NCI-H82 (cell line): ENCODE measurements at regions not wholly inside any gene's neighbourhood (a gene's known extent, or its start where the extent isn't known, plus 50 kb on each side); places are given as distances from the start of the nearest gene placed in this dataset.

Source experiments
- DNase-seq: peaks from one replicate; lab custom pipeline; 2025; lab: John Stamatoyannopoulos, UW

DNA sequence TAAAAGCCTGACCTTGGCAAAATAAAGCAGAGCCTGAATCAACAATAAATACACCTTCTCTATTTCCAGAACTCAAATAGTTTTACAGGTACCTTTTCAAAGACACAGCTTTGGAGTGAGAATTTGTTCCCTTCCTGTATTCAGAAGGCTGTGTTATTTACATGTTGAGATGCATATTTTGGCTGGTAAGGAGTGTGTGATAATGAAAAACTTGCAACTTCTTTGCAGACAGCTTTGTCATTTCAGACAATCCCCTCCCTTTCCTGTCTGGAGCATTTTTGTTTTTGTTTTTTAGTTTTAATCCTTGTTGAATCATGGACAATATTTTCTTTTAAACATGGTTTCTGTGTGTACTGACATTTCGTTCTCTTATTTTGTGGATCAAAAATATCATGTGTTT, 493.8 kb downstream of the FAT4 start:
- no peak for DNase-seq

DNA sequence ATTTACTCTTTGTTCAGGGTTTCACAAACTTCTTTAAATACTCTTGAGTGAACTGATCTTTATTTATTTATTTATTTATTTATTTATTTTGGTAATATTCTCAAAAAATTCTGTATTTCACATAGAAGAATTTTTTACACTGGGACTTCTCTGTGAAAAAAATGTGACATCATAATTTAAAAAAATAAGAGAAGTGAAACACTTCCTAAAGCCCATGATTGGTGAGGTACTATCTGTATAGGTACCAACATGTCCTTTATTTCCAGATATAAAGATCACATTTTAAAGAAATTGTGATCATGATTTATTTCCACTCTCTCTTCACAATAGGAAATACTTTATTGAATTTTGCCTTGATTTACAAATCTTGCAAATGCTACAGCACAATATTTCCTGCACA, 497.1 kb downstream of the FAT4 start:
- DNase-seq, result no peak

DNA sequence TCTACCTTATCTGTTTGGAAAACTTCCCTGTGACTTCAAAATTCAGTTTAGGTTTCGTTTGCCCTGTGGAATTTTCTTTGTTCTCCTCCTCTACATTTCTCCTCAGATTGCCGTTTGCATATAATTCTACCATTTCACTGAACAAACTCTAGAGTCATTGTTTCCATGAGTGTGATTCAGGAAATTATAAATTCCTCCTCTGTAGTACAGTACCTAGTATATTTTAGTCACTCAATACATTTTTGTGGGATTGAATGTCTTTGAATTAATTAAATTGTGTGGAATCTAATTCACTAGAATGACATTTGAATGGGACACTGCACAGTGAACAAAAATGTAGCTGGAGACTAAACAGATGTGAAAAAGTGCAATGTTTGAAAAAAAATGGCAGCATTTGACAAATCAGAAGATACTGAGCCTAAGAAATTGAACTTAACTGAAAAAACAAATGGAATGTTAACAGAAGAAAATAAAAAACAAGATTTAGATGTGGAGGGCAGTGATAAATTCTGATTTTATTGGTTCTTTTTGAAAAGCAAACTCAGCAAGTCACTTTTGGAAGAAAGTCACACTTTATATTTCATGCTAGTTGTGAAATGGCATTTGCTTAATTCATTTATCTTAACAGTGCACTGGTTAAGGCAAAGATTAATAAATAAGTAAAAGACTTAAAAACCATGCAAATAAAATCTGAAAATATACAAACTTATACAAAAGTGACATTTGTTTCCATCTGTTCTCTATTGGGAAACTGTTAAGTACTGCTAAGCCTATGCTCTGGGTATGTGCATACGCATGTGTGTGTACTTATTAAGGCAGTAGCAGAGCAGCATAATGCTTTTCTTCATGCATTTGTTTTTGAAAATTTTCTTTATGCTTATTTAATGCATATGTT, 512.3 kb downstream of the FAT4 start:
- DNase-seq, result no peak

DNA sequence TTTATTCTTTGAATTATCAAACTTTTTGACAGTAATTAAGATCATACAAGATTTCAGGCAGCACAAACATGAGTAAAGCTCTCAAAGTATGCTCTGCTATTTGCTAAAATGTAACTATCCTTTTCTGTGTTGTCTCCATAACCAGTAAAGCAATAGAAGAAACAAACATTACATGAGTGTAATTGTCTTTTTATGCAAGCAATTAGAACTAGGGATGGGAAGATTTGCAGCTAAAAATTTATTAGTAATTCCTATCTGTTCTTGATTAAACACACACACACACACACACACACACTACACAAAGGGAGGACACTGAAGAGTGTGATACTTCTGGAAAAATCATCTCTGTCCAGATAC, 512.9 kb downstream of the FAT4 start:
- no peak for DNase-seq

DNA sequence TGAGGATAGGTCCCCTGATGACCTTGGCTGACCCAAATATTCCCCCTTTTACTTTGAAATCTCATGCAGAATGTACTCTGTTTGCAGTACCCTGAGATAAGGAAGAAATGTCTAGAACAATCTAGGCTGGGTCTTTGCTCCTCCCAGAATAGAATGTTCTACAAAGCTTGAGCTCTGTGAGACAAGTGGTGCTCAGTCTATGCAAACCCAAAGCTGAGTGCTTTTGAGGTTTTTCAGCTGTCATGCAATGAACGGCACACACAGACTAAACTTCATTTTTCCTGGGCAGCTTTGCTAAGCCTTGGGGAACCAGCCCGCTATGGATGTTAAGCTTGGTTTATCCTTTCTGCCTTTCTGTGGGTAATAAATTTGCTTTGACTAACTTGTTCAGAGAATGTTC, 513.6 kb downstream of the FAT4 start:
- DNase-seq, result no peak

DNA sequence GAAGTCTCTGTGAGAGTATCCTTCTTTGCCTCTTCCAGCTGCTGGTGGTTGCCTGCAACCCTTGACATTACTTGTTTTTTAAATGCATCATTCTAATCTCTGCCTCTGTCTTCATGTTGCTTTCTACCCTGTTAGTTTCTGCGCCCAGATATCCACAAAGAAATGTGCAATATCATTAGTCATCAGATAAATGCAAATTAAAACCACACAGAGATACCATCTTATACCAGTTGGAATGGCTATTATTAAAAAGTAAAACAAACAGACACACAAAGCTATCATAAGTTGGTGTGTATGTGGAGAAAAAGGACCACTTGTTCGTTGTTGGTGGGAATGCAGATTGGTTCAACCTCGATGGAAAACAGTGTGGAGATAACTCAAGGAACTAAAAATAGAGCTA, 517.4 kb downstream of the FAT4 start:
- DNase-seq, result no peak

DNA sequence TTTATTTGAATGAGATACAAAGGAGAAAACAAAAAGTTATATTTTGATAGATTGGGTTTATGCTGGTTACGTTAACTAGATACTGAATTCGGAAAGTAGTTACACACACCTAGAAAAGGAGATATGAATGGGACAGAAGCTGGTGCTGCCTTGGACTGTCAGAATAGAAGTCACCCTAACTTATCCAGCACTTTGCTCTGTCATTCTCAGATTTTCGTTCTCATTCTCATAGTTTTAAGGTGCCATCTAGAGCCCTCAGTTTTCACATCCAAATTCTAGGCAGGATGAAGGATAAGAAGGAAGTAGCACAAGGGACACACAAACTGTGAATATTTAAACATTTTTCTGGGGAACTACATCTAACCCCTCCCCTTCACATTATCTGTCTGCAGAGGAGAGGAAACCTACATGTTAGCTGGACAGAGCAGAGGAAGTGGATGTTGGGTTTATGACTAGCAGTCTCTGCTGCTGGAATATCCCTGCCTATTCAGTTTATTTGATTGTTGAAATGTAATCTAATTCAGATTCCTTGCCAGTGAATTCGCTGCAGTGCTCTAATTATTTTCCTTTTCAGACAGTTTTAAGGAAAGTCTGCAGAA, 521.9 kb downstream of the FAT4 start:
- DNase-seq, result no peak

DNA sequence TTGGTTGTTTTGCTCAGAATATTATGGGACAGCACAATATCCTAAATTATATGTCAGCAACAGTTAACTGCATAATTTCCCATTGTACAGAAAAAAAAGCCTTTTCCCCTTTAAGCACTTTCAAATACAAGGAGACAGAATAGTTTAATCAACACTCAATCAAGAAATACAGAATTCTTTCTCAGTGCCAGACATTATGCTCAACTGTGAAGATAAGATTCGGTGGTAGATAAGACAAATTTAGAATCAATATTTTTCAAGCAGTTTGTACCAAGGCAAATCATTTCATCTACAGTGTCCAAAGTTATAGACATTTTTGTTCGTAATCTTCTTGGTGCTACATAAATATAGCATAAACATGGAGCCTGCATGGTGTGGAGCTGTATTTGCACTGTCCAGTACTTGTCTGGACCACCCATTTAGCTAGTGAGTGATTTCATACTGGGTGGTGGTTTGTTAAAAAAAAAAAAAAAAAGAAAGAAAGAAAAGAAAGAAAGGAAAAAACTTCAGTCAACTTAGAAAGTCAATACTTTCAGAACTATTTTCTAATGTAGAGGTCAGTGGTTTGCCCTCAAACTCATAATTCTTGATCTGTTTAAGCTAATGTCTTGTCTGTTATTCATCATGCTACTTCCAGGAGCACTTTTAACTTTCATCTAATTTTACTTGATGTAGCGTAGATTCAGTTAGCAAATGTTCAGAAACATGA, 522.9 kb downstream of the FAT4 start:
- DNase-seq, result no peak

DNA sequence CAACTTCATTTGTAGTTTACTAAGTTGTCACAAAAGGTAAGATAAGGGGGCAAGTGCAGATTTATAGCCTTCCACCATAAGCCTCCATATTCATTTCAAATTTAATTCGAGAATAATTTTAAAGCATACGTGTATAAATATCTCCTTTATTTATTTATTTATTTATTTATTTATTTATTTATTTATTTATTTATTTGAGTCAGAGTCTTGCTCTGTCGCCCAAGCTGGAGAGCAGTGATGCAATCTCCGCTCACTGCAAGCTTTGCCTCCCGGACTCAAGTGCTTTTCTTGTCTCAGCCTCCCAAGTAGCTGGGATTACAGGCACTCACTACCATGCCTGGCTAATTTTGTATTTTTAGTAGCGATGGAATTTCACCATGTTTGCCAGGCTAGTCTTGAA, 523.4 kb downstream of the FAT4 start:
- DNase-seq, result no peak

DNA sequence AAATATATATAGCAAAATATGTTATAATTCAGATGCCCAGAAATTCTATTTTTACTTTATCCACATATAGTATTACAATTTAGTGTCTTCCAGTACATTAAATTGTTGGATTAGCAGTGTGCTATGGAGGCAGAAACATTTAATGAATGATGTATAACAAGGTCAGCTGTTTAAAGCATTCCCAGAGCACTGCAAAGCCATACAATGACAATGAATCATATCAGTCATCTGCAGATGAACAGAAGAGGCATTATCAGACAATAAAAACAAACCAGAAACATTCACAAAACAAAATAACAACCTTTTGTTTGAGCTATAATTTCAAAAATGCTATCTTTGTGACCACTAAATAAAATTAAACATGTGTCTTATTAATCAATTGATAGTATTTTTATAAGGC, 524.2 kb downstream of the FAT4 start:
- no peak for DNase-seq

DNA sequence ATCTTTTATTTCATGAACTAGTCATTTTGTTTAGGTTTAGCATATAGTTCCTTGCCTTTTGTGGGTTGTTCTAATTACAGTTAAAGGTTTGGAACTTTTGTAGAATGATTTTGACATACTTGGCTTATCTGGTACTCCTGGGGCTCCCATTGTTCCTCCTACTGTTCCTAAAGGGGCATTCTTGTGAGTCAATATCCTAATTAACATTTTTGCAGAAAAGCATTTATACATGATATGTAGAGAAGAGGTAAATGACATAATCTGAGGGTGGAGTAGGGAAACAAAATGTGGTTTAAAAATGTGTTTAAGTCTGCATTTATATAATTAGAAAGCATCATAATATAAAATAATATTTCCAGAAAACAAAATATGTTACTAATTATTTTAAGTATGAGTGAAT, 529.2 kb downstream of the FAT4 start:
- DNase-seq, result no peak

DNA sequence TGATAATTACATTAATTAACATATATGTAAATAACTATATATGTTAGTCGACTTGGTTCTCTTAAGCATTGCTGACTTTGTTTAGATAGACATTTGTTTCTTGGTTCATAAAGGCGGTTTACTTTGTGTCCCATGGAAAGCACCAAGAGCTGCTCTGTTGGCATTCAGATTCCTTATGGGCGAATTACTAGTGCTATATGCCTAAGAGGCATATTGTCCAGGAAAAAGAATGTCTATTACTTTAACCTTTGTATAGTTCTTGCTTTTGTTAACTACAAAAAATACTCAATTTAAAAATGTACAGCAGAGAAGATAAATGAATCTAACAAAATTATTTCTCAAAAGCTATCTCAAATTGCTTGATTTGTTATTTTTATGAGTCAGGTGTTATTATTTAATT, 532.8 kb downstream of the FAT4 start:
- no peak for DNase-seq

DNA sequence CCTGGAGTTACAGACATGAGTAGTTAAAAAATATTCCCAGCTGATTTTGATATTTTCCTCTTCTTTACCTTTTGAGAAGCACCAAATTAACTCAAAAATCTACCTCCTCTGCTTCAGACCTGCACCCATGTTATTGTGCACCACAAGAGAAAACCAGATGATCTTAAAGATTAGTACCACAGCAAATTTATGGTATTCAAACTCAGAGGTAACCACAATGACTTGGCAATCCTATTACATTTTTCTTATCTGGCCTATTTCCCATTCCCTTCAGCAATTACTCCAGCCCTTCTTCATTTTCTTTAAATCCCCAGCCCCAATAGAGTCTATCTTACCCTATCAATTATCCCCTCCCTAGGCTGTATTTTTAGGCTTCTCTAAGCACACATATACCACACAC, 535.1 kb downstream of the FAT4 start:
- no peak for DNase-seq

DNA sequence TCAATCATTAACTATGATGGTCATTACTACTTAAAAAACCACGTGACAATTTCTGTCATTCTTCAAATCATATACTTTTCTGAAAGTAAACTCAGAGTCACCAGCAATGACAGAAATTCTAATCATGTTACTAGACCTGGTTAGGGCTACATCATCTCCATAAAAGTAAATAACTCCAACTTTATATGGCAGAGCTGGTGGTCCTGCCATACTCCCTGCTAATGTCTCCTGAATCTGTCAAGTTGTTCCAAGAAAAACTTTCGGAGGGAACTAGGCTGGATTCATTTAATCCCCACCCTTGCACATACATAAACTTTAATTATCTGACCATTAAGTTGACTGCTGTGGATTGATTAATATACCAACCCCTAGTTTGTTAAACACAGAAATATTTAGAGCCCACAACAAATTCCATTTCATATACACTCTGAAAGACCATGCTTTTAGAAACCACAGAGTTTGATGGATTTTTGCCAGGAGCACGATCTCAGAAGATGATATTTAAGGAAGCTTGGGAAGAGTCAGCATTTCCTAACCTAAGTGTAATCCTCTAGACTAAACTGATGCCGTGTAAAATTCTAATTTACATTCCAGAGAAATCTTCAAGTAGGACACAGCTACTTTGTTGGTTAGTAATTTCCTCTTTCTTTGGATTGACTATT, 577.0 kb downstream of the FAT4 start:
- DNase-seq, result no peak

DNA sequence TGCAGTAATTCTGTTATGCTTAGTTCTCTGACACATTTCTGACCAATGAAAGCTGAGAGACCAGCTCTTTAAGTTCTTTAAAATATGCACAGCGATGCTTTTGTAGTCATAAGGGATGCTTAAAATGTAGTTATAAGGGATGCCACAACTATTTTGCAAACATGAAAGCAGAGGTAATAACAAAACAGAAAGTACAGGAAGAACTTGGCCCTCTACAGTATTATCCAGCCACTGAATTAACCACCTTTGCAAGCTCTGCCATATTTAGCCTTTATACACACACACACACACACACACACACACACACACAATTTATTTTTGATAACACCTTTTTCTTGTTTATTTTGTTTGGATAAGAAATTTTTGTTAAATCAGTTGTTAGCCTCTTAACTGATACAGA, 590.0 kb downstream of the FAT4 start:
- peak; percentile 0 for DNase-seq

DNA sequence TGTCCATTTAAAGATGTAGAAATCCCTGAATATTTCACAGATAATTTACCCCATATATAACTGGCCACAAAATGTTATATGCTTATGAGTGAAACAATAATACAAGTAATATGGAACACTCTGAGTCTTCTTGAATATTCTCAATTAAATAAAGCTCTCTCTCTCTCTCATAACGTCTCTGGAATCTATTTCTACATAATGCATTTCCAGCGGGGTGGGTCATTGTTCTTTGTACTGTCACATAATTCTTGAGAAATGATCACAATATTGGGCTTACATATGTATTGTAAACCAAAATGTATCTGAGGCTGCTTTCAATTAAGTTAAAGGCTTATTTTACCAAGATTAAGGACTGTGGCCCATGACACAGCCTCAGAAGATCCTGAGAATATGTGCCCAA, 596.3 kb downstream of the FAT4 start:
- DNase-seq, result no peak

DNA sequence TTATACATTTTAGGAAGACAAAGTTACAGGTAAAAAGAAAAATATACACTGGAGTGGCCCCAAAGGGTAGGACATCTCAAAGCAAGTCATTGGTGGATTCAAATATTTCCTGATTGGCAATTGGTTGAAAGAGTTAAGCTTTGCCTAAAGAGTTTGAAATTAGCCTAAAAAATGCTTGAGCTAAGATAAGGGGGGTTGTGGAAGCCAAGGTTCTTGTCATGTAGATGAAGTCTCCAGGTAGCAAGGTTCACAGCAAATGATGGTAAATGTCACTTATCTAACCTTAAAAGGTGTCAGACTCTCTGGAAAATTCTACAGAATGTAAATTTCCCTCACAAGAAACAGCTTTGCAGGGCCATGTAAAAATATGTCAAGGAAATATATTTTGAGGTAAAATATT, 596.7 kb downstream of the FAT4 start:
- no peak for DNase-seq

DNA sequence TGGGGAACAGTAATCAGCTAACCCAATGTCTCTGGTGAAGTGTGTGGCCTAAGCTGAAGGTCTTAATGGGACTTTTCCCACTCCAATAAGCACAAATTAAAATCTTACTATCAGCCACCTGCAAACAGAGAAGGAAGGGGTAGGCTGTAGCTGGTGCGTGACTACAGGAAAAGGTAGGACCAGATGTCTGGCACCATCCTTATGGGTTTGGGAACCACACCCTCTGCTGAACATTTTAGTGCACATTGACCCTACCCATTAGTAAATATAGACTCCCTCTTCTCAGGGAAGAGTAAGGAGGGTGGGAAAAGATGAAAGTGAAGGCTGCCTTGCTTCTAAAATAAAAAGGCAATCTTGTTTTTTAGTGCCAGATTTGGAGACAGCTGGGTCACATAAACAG, 602.8 kb downstream of the FAT4 start:
- no peak for DNase-seq

DNA sequence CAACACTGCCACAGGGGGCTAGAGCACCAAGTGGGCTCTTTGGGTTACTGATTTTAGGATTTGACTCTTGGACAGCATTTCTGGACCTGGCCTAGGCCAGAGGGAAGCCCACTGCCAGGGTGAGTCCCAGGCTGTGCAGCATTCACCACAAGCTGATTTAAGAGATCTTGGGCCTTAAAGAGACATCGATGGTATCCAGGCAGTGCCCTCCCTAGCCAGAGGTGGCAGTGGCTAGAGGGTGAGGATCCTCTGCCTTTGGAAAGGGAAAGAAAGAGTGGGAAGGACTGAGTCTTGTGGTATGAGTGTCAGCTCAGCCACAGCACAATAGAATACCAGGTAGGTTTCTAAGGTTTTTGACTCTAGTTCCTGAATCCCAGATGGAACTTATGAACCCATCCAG, 613.9 kb downstream of the FAT4 start:
- no peak for DNase-seq

DNA sequence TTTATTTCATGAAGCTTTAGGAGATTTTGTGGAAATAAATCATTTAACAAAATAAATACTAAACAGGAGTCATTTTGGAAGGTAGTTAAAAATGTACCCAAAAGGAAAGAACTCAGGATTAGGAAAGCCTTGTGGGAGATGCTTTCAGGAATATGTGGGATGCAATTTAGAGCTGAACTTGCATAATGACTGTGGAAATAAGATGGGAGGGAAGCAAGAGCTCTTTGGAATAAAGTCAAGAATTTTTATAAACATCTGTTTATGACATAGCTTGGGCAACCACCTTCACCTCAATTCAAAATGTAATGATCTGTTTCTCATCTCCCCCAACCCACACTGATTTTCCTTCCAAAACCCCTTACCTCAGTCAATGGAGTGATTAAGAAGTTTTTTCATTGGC, 623.8 kb downstream of the FAT4 start:
- DNase-seq, result no peak

DNA sequence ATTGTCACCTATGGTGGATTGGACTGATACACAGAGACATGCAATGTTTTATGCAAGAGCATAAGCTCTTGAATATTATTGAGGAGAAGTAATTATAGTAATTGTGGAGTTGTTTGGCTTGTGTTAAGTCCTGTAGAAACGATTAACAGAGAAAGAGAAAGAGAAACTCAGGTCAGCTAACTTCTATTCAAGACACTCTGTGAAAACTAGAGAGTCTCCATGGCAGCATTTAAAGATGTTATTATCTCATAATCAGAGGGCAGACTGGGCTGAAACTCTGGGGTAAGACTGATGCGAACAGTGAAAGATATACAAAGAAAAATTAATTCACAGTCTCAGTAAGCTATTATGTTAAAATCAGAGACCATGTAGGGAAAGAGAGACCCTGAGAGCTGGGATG, 625.7 kb downstream of the FAT4 start:
- no peak for DNase-seq

DNA sequence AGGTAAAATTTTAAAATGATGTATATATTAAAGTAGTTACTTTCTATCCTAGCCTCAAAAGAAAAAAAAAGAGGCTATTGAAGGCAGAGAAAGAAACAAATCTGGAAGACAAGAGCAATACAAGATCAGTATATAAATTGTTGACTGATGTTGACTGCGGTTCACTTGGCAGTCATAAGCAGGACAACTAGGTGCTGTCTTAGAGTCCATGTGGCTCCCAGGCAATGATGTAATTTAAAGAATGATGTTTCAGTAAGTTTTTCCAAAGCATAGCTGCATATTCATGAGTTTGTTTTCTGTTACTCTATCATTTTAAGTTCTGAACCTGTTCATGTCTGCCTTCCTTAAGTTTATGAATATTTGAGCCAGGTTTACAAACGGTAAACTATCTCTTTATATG, 630.2 kb downstream of the FAT4 start:
- DNase-seq, result no peak

DNA sequence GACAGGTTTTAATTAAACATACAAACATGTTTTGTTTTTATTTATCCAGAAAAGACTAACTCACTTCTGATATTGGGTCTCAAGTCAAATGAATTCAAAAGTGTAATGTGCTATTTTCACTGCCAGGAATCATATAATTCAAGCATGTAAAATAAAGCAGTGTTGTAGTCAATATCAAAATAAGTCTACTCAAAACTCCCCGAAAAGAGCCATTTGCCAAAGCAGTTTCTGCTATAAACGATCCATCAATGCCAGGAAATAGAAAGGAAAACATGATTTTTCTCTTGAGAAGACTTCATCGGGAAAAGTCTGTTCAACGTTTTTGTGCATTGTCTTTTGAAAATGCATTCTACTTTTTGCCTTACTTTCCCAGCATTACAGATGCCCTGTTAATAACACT, 633.3 kb downstream of the FAT4 start:
- DNase-seq, result no peak
